OCI-LY3 (cell line): ENCODE measurements at regions not wholly inside any gene's neighbourhood (a gene's known extent, or its start where the extent isn't known, plus 50 kb on each side); places are given as distances from the start of the nearest gene placed in this dataset.

Experiments used
- CTCF ChIP-seq: fragments of 200-600, 300-600 bp; sonication (generic); IDR thresholded peaks from 2 replicates; pipeline ENCODE4 v1.5.1; 2014; ENCODE audit warnings: antibody characterized with exemption, low read length, low read depth
- EZH2phosphoT487 ChIP-seq: fragments of 200-600 bp; shearing (Covaris generic); IDR thresholded peaks from 2 replicates; pipeline ENCODE4 v1.6.1; 2018; ENCODE audit warnings: antibody characterized with exemption, mixed run types, low read depth

DNA sequence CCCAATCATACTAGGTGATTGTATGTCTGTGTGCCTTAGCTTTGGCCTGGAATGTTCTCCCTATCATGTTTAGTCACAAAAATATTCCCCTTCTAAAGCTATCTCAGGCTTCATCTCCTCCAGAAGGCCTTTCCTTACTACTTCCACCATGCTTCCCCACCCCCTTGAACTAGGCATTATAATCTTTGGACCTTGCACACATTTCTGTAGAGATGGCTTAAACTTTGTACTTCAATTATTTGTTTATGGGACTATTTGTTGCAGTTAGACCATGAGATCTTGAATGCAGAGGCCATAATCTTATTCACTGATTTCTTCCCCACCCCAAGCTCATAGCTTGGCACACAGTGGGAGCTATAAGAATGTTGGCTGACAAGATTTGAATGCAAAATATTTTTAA is 262.0 kb upstream of the EDA2R start:
- TF ChIP-seq CTCF, result no peak
- no peak for TF ChIP-seq EZH2phosphoT487
